WTC11 (cell line): ENCODE measurements at regions not wholly inside any gene's neighbourhood (a gene's known extent, or its start where the extent isn't known, plus 50 kb on each side); places are given as distances from the start of the nearest gene placed in this dataset.

ENCODE experiments used
- ATAC-seq: fragments of 200-7000 bp; cut with Tn5 transposase; 2 replicates; pipeline ENCODE4 v1.10.0; 2021; ENCODE audit warnings: mild to moderate bottlenecking, moderate library complexity
- CTCF ChIA-PET: fragments of 300-600 bp; sonication (Branson Sonifier 250); formaldehyde crosslinking; loops from one replicate; lab custom pipeline; 2021; ENCODE audit warnings: antibody characterized with exemption; lab: Charles Lee
- POLR2A ChIA-PET: fragments of 350-600 bp; sonication (Branson Sonifier 250); formaldehyde crosslinking; loops from one replicate; lab custom pipeline; 2021; ENCODE audit warnings: antibody characterized with exemption; lab: Charles Lee
- DNase-seq: peaks from one replicate; pipeline ENCODE4 v3.0.0; 2021; ENCODE audit warnings: low spot score
- H3K27ac Mint-ChIP-seq: 2 replicates; pipeline ENCODE4 v1.8.0; 2021; ENCODE audit warnings: mixed read lengths
- H3K27me3 Mint-ChIP-seq: 2 replicates; pipeline ENCODE4 v1.8.0; 2021; ENCODE audit warnings: low read depth, mild to moderate bottlenecking, moderate library complexity, mixed read lengths
- H3K36me3 Mint-ChIP-seq: 2 replicates; pipeline ENCODE4 v1.8.0; 2021; ENCODE audit warnings: mixed read lengths
- H3K4me1 Mint-ChIP-seq: 2 replicates; pipeline ENCODE4 v1.8.0; 2022; ENCODE audit warnings: mixed read lengths
- H3K4me3 Mint-ChIP-seq: 2 replicates; pipeline ENCODE4 v1.8.0; 2021; ENCODE audit warnings: mild to moderate bottlenecking, moderate library complexity, mixed read lengths
- H3K9me3 Mint-ChIP-seq: 2 replicates; pipeline ENCODE4 v1.8.0; 2021; ENCODE audit warnings: mixed read lengths
- ATF1 ChIP-seq: sonication (generic); formaldehyde crosslinking; IDR thresholded peaks from 2 replicates; pipeline ENCODE4 v1.8.1; 2023; ENCODE audit warnings: mild to moderate bottlenecking, moderate library complexity, missing genetic modification reagents
- CBFB ChIP-seq: sonication (generic); formaldehyde crosslinking; IDR thresholded peaks from 2 replicates; pipeline ENCODE4 v1.8.1; 2022; ENCODE audit warnings: mild to moderate bottlenecking, low read depth, missing genetic modification reagents
- ELF4 ChIP-seq: sonication (generic); formaldehyde crosslinking; IDR thresholded peaks from 2 replicates; pipeline ENCODE4 v1.8.1; 2022; ENCODE audit warnings: low read depth, mild to moderate bottlenecking, moderate library complexity, missing genetic modification reagents
- ESRRA ChIP-seq: sonication (generic); formaldehyde crosslinking; IDR thresholded peaks from 2 replicates; pipeline ENCODE4 v1.8.1; 2022; ENCODE audit warnings: mild to moderate bottlenecking, missing genetic modification reagents, borderline replicate concordance
- GABPB1 ChIP-seq: sonication (generic); formaldehyde crosslinking; IDR thresholded peaks from 2 replicates; pipeline ENCODE4 v1.8.1; 2023; ENCODE audit warnings: mild to moderate bottlenecking, missing genetic modification reagents
- GRHL2 ChIP-seq: fragments of 250-450 bp; sonication (Bioruptor Pico); IDR thresholded peaks from 2 replicates; pipeline ENCODE4 v1.8.0; 2022; ENCODE audit warnings: mild to moderate bottlenecking, moderate library complexity; ENCODE audit not compliant: insufficient replicate concordance, severe bottlenecking
- GTF2I ChIP-seq: fragments of 250-450 bp; sonication (Bioruptor Pico); conservative IDR thresholded peaks from 2 replicates; pipeline ENCODE4 v1.4.0; 2021; ENCODE audit warnings: mild to moderate bottlenecking
- IRF2 ChIP-seq: sonication (generic); formaldehyde crosslinking; IDR thresholded peaks from 2 replicates; pipeline ENCODE4 v1.8.0; 2022; ENCODE audit warnings: low read depth, missing genetic modification reagents, borderline replicate concordance
- MXD4 ChIP-seq: fragments of 250-450 bp; sonication (Bioruptor Pico); IDR thresholded peaks from 2 replicates; pipeline ENCODE4 v1.8.0; 2021; ENCODE audit warnings: mild to moderate bottlenecking, moderate library complexity, borderline replicate concordance
- NFYB ChIP-seq: sonication (generic); formaldehyde crosslinking; conservative IDR thresholded peaks from 2 replicates; pipeline ENCODE4 v1.8.0; 2022; ENCODE audit warnings: low read depth, missing genetic modification reagents
- NR1H2 ChIP-seq: sonication (generic); formaldehyde crosslinking; IDR thresholded peaks from 2 replicates; pipeline ENCODE4 v1.9.0; 2021; ENCODE audit warnings: mild to moderate bottlenecking, moderate library complexity, missing genetic modification reagents
- OVOL2 ChIP-seq: fragments of 250-450 bp; sonication (Bioruptor Pico); IDR thresholded peaks from 2 replicates; pipeline ENCODE4 v1.9.0; 2021; ENCODE audit warnings: mild to moderate bottlenecking, borderline replicate concordance
- SP1 ChIP-seq: sonication (generic); formaldehyde crosslinking; conservative IDR thresholded peaks from 2 replicates; pipeline ENCODE4 v1.8.1; 2022; ENCODE audit warnings: missing genetic modification reagents
- TEAD4 ChIP-seq: sonication (generic); formaldehyde crosslinking; IDR thresholded peaks from 2 replicates; pipeline ENCODE4 v1.8.0; 2022; ENCODE audit warnings: mild to moderate bottlenecking, missing genetic modification reagents
- ZNF138 ChIP-seq: sonication (generic); formaldehyde crosslinking; conservative IDR thresholded peaks from 2 replicates; pipeline ENCODE4 v1.8.1; 2022; ENCODE audit warnings: mild to moderate bottlenecking, moderate library complexity, missing genetic modification reagents
- ZNF219 ChIP-seq: sonication (generic); formaldehyde crosslinking; IDR thresholded peaks from 2 replicates; pipeline ENCODE4 v1.8.0; 2023; ENCODE audit warnings: missing genetic modification reagents, mild to moderate bottlenecking, borderline replicate concordance
- ZNF263 ChIP-seq: sonication (generic); formaldehyde crosslinking; IDR thresholded peaks from 2 replicates; pipeline ENCODE4 v1.8.1; 2022; ENCODE audit warnings: low read depth, mild to moderate bottlenecking, moderate library complexity, missing genetic modification reagents
- ZNF416 ChIP-seq: fragments of 250-450 bp; sonication (Bioruptor Pico); IDR thresholded peaks from 2 replicates; pipeline ENCODE4 v1.9.0; 2021; ENCODE audit warnings: mild to moderate bottlenecking, inconsistent platforms
- TF ChIP-seq, protein P1 (sequence below): sonication (generic); formaldehyde crosslinking; IDR thresholded peaks from 2 replicates; pipeline ENCODE4 v1.8.1; 2023; ENCODE audit warnings: mild to moderate bottlenecking, missing genetic modification reagents
- TF ChIP-seq, protein P2 (sequence below): fragments of 250-450 bp; sonication (Bioruptor Pico); IDR thresholded peaks from 2 replicates; pipeline ENCODE4 v1.9.0; 2021; ENCODE audit warnings: moderate library complexity, mild to moderate bottlenecking, inconsistent platforms, borderline replicate concordance
- TF ChIP-seq, protein P3 (sequence below): fragments of 250-450 bp; sonication (Bioruptor Pico); IDR thresholded peaks from 2 replicates; pipeline ENCODE4 v1.9.0; 2021; ENCODE audit warnings: mild to moderate bottlenecking
- TF ChIP-seq, protein P4 (sequence below): sonication (generic); formaldehyde crosslinking; IDR thresholded peaks from 2 replicates; pipeline ENCODE4 v1.8.0; 2022; ENCODE audit warnings: mild to moderate bottlenecking, missing genetic modification reagents
- TF ChIP-seq, protein P5 (sequence below): sonication (generic); formaldehyde crosslinking; IDR thresholded peaks from 2 replicates; pipeline ENCODE4 v1.8.1; 2022; ENCODE audit warnings: low read depth, mild to moderate bottlenecking, moderate library complexity, missing genetic modification reagents, borderline replicate concordance
- TF ChIP-seq, protein P6 (sequence below): fragments of 250-450 bp; sonication (Bioruptor Pico); IDR thresholded peaks from 2 replicates; pipeline ENCODE4 v1.8.0; 2021; ENCODE audit warnings: mild to moderate bottlenecking
- TF ChIP-seq, protein P7 (sequence below): sonication (generic); formaldehyde crosslinking; IDR thresholded peaks from 2 replicates; pipeline ENCODE4 v1.8.0; 2023; ENCODE audit warnings: missing genetic modification reagents

DNA sequence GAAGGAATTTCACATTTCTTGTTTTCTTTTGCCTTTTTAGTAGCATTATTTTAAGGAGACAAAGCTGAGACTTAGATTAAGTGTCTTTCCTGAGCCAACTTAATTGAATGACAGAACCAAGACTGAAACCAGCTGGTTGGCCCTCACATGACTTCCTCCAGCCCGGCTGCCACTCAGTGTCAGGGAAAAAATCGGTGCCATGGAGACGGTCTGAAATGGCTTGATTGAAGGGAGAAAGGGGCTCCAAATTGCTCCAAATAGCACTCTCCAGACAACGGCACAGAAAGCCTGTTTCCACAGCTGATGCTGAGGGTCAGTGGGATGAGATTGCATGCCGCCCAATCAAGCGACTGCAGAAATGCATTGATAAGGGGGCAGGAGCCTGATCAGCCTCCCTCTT, 475.2 kb upstream of the IL12A start (continued):
- TF ChIP-seq, protein P1, sequence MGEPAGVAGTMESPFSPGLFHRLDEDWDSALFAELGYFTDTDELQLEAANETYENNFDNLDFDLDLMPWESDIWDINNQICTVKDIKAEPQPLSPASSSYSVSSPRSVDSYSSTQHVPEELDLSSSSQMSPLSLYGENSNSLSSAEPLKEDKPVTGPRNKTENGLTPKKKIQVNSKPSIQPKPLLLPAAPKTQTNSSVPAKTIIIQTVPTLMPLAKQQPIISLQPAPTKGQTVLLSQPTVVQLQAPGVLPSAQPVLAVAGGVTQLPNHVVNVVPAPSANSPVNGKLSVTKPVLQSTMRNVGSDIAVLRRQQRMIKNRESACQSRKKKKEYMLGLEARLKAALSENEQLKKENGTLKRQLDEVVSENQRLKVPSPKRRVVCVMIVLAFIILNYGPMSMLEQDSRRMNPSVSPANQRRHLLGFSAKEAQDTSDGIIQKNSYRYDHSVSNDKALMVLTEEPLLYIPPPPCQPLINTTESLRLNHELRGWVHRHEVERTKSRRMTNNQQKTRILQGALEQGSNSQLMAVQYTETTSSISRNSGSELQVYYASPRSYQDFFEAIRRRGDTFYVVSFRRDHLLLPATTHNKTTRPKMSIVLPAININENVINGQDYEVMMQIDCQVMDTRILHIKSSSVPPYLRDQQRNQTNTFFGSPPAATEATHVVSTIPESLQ (CRISPR knock-in tag): no peak
- no peak for TF ChIP-seq ZNF263 (CRISPR knock-in tag)
- TF ChIP-seq CBFB (CRISPR knock-in tag): no peak
- TF ChIP-seq GTF2I: no peak
- TF ChIP-seq ATF1 (CRISPR knock-in tag): no peak

DNA sequence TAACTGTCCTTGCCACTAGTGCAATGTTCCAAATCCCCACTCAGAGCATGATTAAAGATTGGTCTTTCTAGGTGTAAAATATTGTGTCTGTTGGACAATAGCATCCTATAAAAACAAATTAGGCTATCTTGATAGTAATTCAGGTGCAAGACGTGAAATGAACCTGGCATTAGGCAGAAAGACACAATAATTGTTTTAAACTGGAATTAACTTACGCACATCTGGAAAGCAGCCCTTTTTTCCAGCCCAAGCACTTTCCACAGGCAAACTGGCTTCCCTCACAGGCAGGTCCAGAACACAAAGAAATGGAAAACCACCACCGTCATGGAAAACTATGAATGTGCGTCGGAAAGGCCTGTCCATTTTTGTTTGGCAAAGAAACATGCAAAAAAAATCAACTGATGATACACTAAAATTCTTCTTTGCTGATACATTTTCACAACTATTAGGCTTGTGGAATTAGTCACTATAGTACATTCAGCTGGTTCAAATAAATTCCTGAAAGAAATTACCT, 474.7 kb upstream of the IL12A start:
- TF ChIP-seq ZNF416 (CRISPR knock-in tag) (no peak), MXD4 (no peak), NR1H2 (CRISPR knock-in tag) (no peak), ESRRA (CRISPR knock-in tag) (no peak), TEAD4 (CRISPR knock-in tag) (no peak), CBFB (CRISPR knock-in tag) (no peak), ZNF219 (CRISPR knock-in tag) (no peak), IRF2 (no peak), ELF4 (no peak), GABPB1 (CRISPR knock-in tag) (no peak)
- TF ChIP-seq, protein P2, sequence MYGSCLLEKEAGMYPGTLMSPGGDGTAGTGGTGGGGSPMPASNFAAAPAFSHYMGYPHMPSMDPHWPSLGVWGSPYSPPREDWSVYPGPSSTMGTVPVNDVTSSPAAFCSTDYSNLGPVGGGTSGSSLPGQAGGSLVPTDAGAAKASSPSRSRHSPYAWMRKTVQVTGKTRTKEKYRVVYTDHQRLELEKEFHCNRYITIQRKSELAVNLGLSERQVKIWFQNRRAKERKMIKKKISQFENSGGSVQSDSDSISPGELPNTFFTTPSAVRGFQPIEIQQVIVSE (CRISPR knock-in tag): no peak
- TF ChIP-seq, protein P3, sequence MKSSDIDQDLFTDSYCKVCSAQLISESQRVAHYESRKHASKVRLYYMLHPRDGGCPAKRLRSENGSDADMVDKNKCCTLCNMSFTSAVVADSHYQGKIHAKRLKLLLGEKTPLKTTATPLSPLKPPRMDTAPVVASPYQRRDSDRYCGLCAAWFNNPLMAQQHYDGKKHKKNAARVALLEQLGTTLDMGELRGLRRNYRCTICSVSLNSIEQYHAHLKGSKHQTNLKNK (CRISPR knock-in tag): no peak
- TF ChIP-seq, protein P4, sequence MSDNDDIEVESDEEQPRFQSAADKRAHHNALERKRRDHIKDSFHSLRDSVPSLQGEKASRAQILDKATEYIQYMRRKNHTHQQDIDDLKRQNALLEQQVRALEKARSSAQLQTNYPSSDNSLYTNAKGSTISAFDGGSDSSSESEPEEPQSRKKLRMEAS (CRISPR knock-in tag): no peak
- TF ChIP-seq, protein P1 (CRISPR knock-in tag): no peak
- Mint-ChIP-seq H3K4me1 (no peaks in the 10 kb centered on the region), H3K36me3 (no peaks in the 10 kb centered on the region), H3K9me3 (peaks cover 7% of the 10 kb centered on the region), H3K4me3 (no peak overlapping the region), H3K27me3 (no peaks in the 10 kb centered on the region; the same call in 1 of the 2 replicates), H3K27ac (no peak overlapping the region)
- ChIA-PET CTCF (no interaction called here), POLR2A (no interaction called here)
- DNase-seq (no peak), ATAC-seq (no peak)

DNA sequence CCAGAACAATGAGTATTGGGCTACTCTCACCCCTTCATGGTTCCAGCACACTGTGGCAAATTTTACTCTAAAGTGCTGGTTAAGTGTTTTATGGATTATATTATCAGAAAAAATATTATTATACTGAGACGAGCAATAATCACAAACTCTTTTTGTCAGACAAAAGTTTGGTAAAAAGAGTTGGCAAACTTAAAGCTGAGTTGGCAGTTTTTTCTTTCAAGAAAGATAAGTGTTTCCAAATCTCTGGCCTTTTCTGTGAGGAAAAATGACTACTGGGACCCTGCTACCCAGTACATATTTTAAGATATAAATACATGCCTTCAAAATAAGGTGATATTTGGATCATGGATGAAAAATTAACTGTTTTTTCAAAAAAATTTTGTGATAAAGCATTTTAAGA, 471.5 kb upstream of the IL12A start:
- Mint-ChIP-seq H3K4me1 (no peaks in the 10 kb centered on the region), H3K27me3 (no peaks in the 10 kb centered on the region; the same call in 1 of the 2 replicates), H3K9me3 (no peaks in the 10 kb centered on the region; the same call in 1 of the 2 replicates), H3K36me3 (no peaks in the 10 kb centered on the region), H3K4me3 (no peak overlapping the region), H3K27ac (no peak overlapping the region)
- POLR2A ChIA-PET: no interaction called here
- DNase-seq (no peak), ATAC-seq (no peak)
- CTCF ChIA-PET: no interaction called here
- TF ChIP-seq SP1 (CRISPR knock-in tag) (no peak), ZNF219 (CRISPR knock-in tag) (no peak), OVOL2 (CRISPR knock-in tag) (no peak), NFYB (CRISPR knock-in tag) (no peak), ZNF138 (CRISPR knock-in tag) (no peak), GRHL2 (CRISPR knock-in tag) (no peak), IRF2 (no peak)
- TF ChIP-seq, protein P5, sequence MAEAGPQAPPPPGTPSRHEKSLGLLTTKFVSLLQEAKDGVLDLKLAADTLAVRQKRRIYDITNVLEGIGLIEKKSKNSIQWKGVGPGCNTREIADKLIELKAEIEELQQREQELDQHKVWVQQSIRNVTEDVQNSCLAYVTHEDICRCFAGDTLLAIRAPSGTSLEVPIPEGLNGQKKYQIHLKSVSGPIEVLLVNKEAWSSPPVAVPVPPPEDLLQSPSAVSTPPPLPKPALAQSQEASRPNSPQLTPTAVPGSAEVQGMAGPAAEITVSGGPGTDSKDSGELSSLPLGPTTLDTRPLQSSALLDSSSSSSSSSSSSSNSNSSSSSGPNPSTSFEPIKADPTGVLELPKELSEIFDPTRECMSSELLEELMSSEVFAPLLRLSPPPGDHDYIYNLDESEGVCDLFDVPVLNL (CRISPR knock-in tag): no peak
- TF ChIP-seq, protein P6, sequence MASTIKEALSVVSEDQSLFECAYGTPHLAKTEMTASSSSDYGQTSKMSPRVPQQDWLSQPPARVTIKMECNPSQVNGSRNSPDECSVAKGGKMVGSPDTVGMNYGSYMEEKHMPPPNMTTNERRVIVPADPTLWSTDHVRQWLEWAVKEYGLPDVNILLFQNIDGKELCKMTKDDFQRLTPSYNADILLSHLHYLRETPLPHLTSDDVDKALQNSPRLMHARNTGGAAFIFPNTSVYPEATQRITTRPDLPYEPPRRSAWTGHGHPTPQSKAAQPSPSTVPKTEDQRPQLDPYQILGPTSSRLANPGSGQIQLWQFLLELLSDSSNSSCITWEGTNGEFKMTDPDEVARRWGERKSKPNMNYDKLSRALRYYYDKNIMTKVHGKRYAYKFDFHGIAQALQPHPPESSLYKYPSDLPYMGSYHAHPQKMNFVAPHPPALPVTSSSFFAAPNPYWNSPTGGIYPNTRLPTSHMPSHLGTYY (CRISPR knock-in tag): no peak
- TF ChIP-seq, protein P7, sequence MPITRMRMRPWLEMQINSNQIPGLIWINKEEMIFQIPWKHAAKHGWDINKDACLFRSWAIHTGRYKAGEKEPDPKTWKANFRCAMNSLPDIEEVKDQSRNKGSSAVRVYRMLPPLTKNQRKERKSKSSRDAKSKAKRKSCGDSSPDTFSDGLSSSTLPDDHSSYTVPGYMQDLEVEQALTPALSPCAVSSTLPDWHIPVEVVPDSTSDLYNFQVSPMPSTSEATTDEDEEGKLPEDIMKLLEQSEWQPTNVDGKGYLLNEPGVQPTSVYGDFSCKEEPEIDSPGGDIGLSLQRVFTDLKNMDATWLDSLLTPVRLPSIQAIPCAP (CRISPR knock-in tag): no peak
